Stimulated activated CD8-positive, alpha-beta memory T cell treated with anti-CD3 and anti-CD28 coated beads, Interleukin-12 subunit alpha, Interleukin-12 subunit beta, amount 100 ng/mL, for 24 hours (primary cell): ENCODE measurements at regions not wholly inside any gene's neighbourhood (a gene's known extent, or its start where the extent isn't known, plus 50 kb on each side); places are given as distances from the start of the nearest gene placed in this dataset.
"Not testable (repeated sequence)": the region's sequence is repeated elsewhere in the genome, so short reads cannot be mapped to it uniquely, and the experiment has no call there.

Source experiments
- DNase-seq: peaks from one replicate; pipeline ENCODE4 v3.0.0-alpha.2; 2020; ENCODE audit errors: extremely low read depth

GRCh38 chr4:38333219-38333618 is 330.8 kb upstream of the KLF3 start:
- no peak for DNase-seq

GRCh38 chr4:38334791-38335190 is 329.2 kb upstream of the KLF3 start:
- no peak for DNase-seq

GRCh38 chr4:38338939-38339338 is 325.1 kb upstream of the KLF3 start:
- not testable (repeated sequence) for DNase-seq

- DNase-seq, result no peak
These were observed 320.4 kb upstream of the KLF3 start for GRCh38 chr4:38343608-38344007.

GRCh38 chr4:38344929-38345328 is 319.1 kb upstream of the KLF3 start:
- DNase-seq, result no peak

GRCh38 chr4:38347251-38347650 is 316.7 kb upstream of the KLF3 start:
- no peak for DNase-seq

GRCh38 chr4:38354421-38354820 is 309.6 kb upstream of the KLF3 start:
- no peak for DNase-seq

- DNase-seq, result no peak
These were observed 309.1 kb upstream of the KLF3 start for GRCh38 chr4:38354872-38355271.

- no peak for DNase-seq
These were observed 307.3 kb upstream of the KLF3 start for GRCh38 chr4:38356686-38357085.

GRCh38 chr4:38357546-38357945 is 306.5 kb upstream of the KLF3 start:
- DNase-seq, result no peak

GRCh38 chr4:38359113-38359512 is 304.9 kb upstream of the KLF3 start:
- no peak for DNase-seq

GRCh38 chr4:38360201-38360600 is 303.8 kb upstream of the KLF3 start:
- DNase-seq, result no peak

GRCh38 chr4:38364383-38364963 is 299.5 kb upstream of the KLF3 start:
- DNase-seq, result no peak

- DNase-seq, result no peak
These were observed 298.7 kb upstream of the KLF3 start for GRCh38 chr4:38365261-38365660.

- no peak for DNase-seq
These were observed 298.2 kb upstream of the KLF3 start for GRCh38 chr4:38365748-38366310.

- DNase-seq, result no peak
These were observed 297.5 kb upstream of the KLF3 start for GRCh38 chr4:38366456-38366855.

- no peak for DNase-seq
These were observed 297.0 kb upstream of the KLF3 start for GRCh38 chr4:38366997-38367396.

- DNase-seq, result no peak
These were observed 296.3 kb upstream of the KLF3 start for GRCh38 chr4:38367642-38368174.

- no peak for DNase-seq
These were observed 295.4 kb upstream of the KLF3 start for GRCh38 chr4:38368613-38369012.

GRCh38 chr4:38371391-38371851 is 292.6 kb upstream of the KLF3 start:
- no peak for DNase-seq

- DNase-seq, result no peak
These were observed 290.6 kb upstream of the KLF3 start for GRCh38 chr4:38373375-38373774.

- DNase-seq, result no peak
These were observed 286.8 kb upstream of the KLF3 start for GRCh38 chr4:38377195-38377594.

GRCh38 chr4:38378478-38378877 is 285.5 kb upstream of the KLF3 start:
- no peak for DNase-seq

- no peak for DNase-seq
These were observed 282.2 kb upstream of the KLF3 start for GRCh38 chr4:38381788-38382187.
